Activated CD8-positive, alpha-beta memory T cell treated with anti-CD3 and anti-CD28 coated beads for 36 hours (primary cell): ENCODE measurements at regions not wholly inside any gene's neighbourhood (a gene's known extent, or its start where the extent isn't known, plus 50 kb on each side); places are given as distances from the start of the nearest gene placed in this dataset.

Experiments
- CTCF ChIA-PET: fragments of 350-600 bp; sonication (Branson Sonifier 250); formaldehyde crosslinking; loops from one replicate; lab custom pipeline; 2021; ENCODE audit warnings: antibody characterized with exemption; lab: Charles Lee
- POLR2A ChIA-PET: fragments of 350-600 bp; sonication (Branson Sonifier 250); formaldehyde crosslinking; loops from one replicate; lab custom pipeline; 2021; ENCODE audit warnings: antibody characterized with exemption; lab: Charles Lee

- CTCF ChIA-PET = no interaction called here
- POLR2A ChIA-PET = no interaction called here
Measured at GRCh38 chr6:163679753-163680152, 265.2 kb downstream of the QKI start.

- ChIA-PET CTCF (no interaction called here), POLR2A (no interaction called here)
Measured at GRCh38 chr6:163679012-163679660, 264.6 kb downstream of the QKI start.

GRCh38 chr6:163675611-163676010 lies 261.1 kb downstream of the QKI start:
- ChIA-PET POLR2A (no interaction called here), CTCF (no interaction called here)

DNA sequence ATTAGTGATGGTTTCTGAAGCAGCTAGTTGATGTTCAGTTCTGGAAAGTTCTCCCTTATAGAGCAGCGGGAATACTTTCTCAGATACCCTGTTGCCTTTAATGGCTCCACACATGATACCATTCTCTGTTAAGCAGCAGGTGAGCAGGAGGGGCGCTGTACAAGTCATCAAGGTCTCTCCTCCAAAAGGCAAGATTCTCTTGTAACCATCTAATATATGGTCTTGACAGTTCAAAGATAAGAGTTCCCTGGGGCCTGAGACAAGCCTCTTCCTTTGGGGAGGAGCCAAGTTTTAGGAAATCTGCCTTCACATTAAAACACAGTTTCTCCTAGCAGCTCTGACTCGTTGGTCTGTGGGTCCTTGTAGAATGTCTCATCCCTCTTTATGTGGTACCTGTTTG lies 258.2 kb downstream of the QKI start:
- POLR2A ChIA-PET = no interaction called here

GRCh38 chr6:163671791-163672190 lies 257.3 kb downstream of the QKI start:
- ChIA-PET POLR2A (no interaction called here), CTCF (no interaction called here)

More for the DNA sequence above, 258.2 kb downstream of the QKI start:
- CTCF ChIA-PET = no interaction called here

- ChIA-PET POLR2A (no interaction called here), CTCF (no interaction called here)
Measured at GRCh38 chr6:163671355-163671754, 256.8 kb downstream of the QKI start.

DNA sequence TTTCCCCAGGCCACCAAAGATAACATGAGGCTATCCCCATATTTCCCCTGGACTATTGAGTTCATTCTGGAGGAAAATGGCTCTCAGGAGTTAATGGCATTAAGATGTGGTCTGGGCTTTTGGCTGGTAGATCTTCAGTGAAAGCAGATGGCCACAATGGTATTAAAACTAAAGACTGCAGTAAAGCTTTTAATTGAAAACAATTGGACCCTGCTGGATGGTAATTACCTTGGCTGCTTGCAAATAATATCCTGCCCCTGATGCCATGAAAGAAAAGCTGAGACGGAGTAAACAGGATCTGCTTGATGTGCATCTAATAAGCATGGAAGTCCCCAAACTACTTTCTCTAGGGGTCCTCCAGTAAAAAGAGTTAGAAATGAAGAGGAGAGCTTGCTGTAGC lies 255.8 kb downstream of the QKI start:
- ChIA-PET POLR2A (no interaction called here), CTCF (no interaction called here)

DNA sequence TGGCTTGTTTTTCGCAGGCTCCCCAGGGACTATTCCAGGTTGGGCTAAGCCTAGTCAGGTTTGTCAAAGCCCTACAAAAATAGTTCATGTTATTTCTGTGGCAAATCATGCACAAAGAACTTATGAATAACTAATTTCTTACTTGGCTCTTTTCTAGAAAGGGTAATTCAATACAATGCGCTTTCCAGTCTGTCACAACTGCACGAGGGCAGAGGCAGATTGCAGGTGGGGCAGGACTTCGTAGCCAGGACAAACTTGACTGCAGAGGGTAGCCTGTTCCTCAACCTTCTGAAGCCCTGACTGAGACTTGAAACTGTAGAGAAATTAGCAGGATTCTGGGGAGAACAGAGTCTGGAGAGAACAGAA lies 253.5 kb downstream of the QKI start:
- POLR2A ChIA-PET = no interaction called here
- CTCF ChIA-PET = interaction anchor here (0.7 kb wide), 1 partner anchor 1805 kb away, joined by 3 read pairs; no protein-coding TSS in a partner anchor

- CTCF ChIA-PET = no interaction called here
- POLR2A ChIA-PET = no interaction called here
Measured at GRCh38 chr6:163667372-163668060, 253.0 kb downstream of the QKI start.

DNA sequence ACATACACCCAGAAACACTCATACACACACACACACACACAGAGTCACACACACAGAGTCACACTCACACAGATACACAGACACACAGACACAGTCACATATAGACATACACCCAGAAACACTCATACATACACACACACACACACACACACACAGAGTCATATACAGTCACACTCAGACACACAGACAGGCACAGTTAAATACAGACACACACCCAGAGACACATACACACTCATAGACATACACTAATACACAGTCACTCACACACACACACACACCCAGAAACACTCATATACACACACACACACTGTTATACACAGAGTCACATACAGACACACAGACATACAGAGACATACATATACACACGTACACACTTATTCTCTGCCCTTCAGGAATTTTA lies 250.9 kb downstream of the QKI start:
- ChIA-PET CTCF (no interaction called here), POLR2A (no interaction called here)

DNA sequence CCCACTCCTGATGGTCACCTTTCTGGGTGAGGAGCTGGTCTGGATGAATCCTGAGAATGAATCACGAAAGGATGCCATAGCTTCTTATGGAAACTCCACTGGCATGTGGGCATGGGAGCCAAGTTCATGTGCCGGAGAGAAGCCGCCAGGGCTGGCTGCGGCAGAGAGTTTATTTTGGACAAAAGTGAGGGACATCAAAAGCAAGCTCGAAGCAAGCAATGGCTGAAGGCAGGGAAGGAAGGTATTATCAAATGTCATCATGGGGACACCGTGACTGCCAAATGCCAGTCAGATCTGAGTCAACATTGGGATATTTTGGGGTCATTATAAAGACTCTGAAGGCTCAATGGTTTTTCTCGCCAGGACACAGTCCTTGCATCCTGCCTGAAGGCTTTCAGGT lies 249.1 kb downstream of the QKI start:
- CTCF ChIA-PET = no interaction called here
- POLR2A ChIA-PET = no interaction called here

DNA sequence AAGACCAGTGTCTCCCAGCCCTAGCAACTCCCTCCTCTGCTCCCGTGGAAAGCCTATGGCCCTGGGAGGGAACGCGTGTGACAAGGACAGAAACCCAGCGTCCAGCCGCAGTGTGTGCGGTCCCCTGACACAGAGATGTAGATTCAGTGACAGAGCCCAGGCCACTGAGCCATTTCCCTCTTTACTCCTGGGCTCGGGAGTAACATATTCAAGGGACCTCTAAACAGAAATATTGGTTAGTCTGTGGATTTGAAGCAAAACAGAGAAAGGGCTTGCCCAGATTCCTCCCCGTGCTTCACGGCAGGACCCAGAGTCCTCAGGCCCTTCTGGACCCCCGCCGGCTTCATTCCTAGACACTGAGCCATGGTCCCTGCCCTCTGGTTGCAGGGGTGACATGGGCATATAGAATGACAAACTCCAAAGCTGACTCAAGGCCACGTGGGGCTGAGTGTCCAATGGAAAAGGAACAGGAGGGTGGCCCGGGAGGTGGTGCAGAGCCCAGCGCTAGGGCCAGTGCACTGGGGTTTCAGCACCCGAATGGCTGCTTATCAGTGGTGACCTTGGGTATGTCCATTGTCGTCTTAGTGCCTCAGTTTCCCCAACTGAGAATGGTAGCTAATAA lies 248.2 kb downstream of the QKI start:
- ChIA-PET CTCF (no interaction called here), POLR2A (no interaction called here)

GRCh38 chr6:163661272-163661671 lies 246.8 kb downstream of the QKI start:
- CTCF ChIA-PET = no interaction called here

DNA sequence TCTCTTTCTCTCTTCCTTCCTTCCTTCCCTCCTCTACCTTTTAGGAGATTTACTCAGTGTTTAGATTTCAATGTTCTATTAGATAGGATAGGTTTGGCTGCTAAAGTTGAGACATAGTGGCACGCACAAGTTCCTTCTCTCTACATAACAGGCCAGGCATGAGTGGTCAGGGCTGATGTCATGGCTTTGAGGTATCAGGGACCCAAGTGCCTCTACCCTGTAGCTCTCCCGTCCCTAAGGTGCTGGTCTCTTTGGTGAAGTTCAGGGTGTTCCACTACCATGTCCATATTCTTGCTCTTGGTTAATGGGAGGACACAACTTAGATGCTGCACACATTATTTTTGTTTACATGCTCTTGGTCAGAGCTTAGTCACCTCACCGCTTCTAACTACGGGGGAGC lies 245.3 kb downstream of the QKI start:
- ChIA-PET POLR2A (no interaction called here), CTCF (no interaction called here)

More at GRCh38 chr6:163661272-163661671, 246.8 kb downstream of the QKI start:
- POLR2A ChIA-PET = no interaction called here

GRCh38 chr6:163655217-163656121 lies 241.0 kb downstream of the QKI start:
- POLR2A ChIA-PET = no interaction called here
- CTCF ChIA-PET = no interaction called here

DNA sequence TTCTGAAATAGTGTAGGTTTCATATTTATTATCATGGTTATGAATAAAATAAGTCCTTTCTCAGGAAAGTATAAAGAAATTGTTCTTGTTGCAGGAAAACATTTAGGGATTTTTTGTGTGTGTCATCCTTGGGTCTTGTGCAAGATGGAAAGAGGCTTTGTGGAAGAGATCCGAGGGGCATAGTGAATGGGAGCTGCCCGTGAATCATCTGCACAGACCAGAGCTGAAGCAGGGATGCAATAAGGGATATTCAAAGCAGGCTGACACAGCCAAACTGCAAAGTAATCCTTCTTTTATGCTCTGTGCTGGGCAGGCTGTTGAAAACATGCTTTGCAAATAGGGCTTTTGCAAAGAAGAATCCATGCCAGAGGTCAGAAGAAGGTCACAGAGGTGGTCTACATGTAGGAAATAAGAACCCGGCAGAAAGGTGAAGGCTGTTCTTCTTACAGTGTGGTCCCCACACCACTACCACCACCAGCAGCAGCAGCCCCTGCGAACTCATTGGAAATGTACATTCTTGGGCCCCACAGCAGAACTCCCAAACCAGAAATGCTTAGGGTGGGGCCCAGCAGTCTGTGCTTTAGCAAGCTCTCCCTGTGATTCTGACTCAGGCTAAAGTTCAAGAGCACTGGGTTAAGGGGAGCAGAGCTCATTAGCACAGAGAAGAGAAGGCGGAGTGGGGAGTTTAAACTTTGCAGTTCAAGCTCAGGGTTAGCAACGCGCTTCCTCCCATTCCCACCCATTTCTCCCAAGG lies 237.6 kb downstream of the QKI start:
- POLR2A ChIA-PET = no interaction called here
- CTCF ChIA-PET = no interaction called here

DNA sequence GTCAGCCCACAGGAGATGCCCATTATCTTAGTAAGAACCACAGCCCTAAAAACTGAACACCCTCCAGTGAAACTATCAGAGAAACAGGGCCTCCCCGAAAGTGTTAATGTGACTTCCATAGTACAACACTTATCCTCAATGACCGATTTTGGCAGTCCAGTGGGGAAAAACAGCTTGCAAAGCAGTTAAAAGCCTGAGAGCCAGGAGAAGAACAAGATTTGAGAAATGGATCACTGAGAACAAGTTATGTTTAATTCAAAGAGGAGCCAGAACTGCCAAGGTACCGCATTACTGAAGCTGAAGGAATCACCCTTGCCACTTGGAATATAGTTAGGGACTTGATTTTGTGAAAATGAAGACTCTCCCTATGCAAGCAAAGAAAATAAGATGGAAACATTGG lies 236.9 kb downstream of the QKI start:
- POLR2A ChIA-PET = no interaction called here
- CTCF ChIA-PET = no interaction called here

DNA sequence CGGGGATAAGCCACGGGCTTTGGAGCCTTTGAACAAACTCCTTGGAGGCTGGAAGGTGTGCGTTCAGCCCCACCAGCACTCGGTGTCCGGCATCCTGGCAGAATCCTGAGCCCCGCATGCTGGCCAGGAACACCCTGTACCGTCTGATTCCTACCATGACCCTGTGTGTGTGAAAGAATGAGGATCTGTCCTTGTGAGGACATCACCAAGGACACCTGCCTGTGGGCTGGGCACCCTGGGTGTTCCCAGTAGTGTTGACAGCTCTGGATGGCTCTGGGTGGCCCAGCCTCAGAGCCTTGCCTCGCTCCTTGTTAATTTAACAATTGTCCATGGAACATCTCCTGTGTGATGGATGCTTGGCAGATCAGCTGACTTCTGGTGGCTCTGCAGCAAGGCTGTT lies 234.3 kb downstream of the QKI start:
- POLR2A ChIA-PET = no interaction called here
- CTCF ChIA-PET = no interaction called here

- CTCF ChIA-PET = interaction anchor here (0.7 kb wide), 1 partner anchor 257 kb away, joined by 5 read pairs; no protein-coding TSS in a partner anchor
- POLR2A ChIA-PET = no interaction called here
Measured at GRCh38 chr6:163647624-163648023, 233.1 kb downstream of the QKI start.
